K562 (cell line): ENCODE measurements at regions not wholly inside any gene's neighbourhood (a gene's known extent, or its start where the extent isn't known, plus 50 kb on each side); places are given as distances from the start of the nearest gene placed in this dataset.

Experiments
- ATAC-seq: fragments of 200-7000 bp; cut with Tn5 transposase; 3 replicates; pipeline ENCODE4 v1.9.1; 2020; ENCODE audit warnings: moderate library complexity
- BruUV-seq: library from RNA; stranded (reverse); fragments of 400-500 nt; replicated peaks from 2 replicates; lab custom pipeline; 2021; lab: Mats Ljungman, UMichigan
- CTCF ChIA-PET: fragments of 300-600 bp; formaldehyde crosslinking; extraction: SDS; loops from one replicate; lab custom pipeline; 2021; ENCODE audit warnings: low intra/inter-chr PET ratio; lab: Yijun Ruan, JAX
- POLR2A ChIA-PET: fragments of 300-600, 350-650 bp; sonication (Branson Sonifier 250); formaldehyde crosslinking; extraction: SDS; loops from one replicate; lab custom pipeline; 2021; ENCODE audit warnings: antibody characterized with exemption, inconsistent platforms; lab: Yijun Ruan, JAX
- DNase-seq, 4 experiments: peaks; one replicate each; pipeline versions ENCODE4 v3.0.0 to v3.0.0-alpha.2; 2011 to 2018; ENCODE audit warnings: low spot score in 3 of 4, mixed read lengths in 3 of 4; ENCODE audit errors: extremely low read depth in 1 of 4
- FAIRE-seq: peaks from 2 replicates; lab custom pipeline; 2011; peaks lifted over from hg19 to GRCh38; lab: Jason Lieb, UNC
- H2AFZ ChIP-seq: 2 replicates; pipeline ENCODE4 v1.6.0; 2011; ENCODE audit warnings: low read depth, low read length, control low read depth, inconsistent platforms
- H3K27ac ChIP-seq: fragments of 200-600 bp; 3 replicates; pipeline ENCODE4 v1.8.0; 2011; ENCODE audit warnings: low read depth, mild to moderate bottlenecking, control low read depth, inconsistent platforms, low read length, moderate library complexity, mixed read lengths; ENCODE audit errors: extremely low read depth
- H3K27me3 ChIP-seq, 2 experiments: fragments of 300-600 bp in 1 of 2; 2 replicates in 1 of 2; 3 replicates in 1 of 2; pipeline versions ENCODE4 v1.6.0 to v1.8.0; 2011; ENCODE audit warnings: inconsistent platforms in 2 of 2, low read length in 2 of 2, mild to moderate bottlenecking in 1 of 2, mixed read lengths in 1 of 2, moderate library complexity in 1 of 2; ENCODE audit not compliant: control insufficient read depth in 2 of 2, insufficient read depth in 2 of 2
- H3K36me3 ChIP-seq: fragments of 300-600 bp; 3 replicates; pipeline ENCODE4 v1.8.0; 2011; ENCODE audit warnings: mild to moderate bottlenecking, low read length, inconsistent platforms; ENCODE audit not compliant: control insufficient read depth, insufficient read depth
- H3K4me1 ChIP-seq, 2 experiments: fragments of 200-600 bp in 1 of 2; replicated peaks in 1 of 2; 2 replicates in 1 of 2; 3 replicates in 1 of 2; pipeline versions ENCODE4 v1.5.1 to v1.8.0; 2011; ENCODE audit warnings: inconsistent platforms in 2 of 2, low read length in 2 of 2, mild to moderate bottlenecking in 1 of 2, mixed read lengths in 1 of 2, moderate library complexity in 1 of 2; ENCODE audit not compliant: control insufficient read depth in 2 of 2, insufficient read depth in 2 of 2
- H3K4me2 ChIP-seq: 2 replicates; pipeline ENCODE4 v1.6.1; 2011; ENCODE audit warnings: low read length, control low read depth, inconsistent platforms, mixed read lengths; ENCODE audit not compliant: insufficient read depth
- H3K4me3 ChIP-seq: fragments of 200-600 bp; sonication (generic), shearing (Covaris generic); 2 replicates; pipeline ENCODE4 v1.5.1; 2016; ENCODE audit warnings: control low read depth, inconsistent platforms
- H3K79me2 ChIP-seq: fragments of 200-600 bp; 3 replicates; pipeline ENCODE4 v1.8.0; 2011; ENCODE audit warnings: low read length, inconsistent platforms; ENCODE audit not compliant: control insufficient read depth, insufficient read depth
- H3K9ac ChIP-seq, 2 experiments: 2 replicates each; pipeline versions ENCODE4 v1.6.0 to v1.6.1; 2011; ENCODE audit warnings: low read depth in 2 of 2, low read length in 2 of 2, control low read depth in 1 of 2, inconsistent platforms in 1 of 2, mild to moderate bottlenecking in 1 of 2, mixed read lengths in 1 of 2; ENCODE audit not compliant: insufficient read depth in 1 of 2
- H3K9me1 ChIP-seq: one replicate; pipeline ENCODE4 v1.6.0; 2011; ENCODE audit warnings: inconsistent platforms, mild to moderate bottlenecking, low read length, moderate library complexity; ENCODE audit not compliant: control insufficient read depth, insufficient read depth
- H3K9me3 ChIP-seq: replicated peaks from 2 replicates; pipeline ENCODE4 v1.5.1; 2011; ENCODE audit warnings: low read depth, low read length, inconsistent platforms; ENCODE audit not compliant: control insufficient read depth, insufficient read depth
- H4K20me1 ChIP-seq: replicated peaks from 2 replicates; pipeline ENCODE4 v1.6.1; 2011; ENCODE audit warnings: low read length, inconsistent platforms, mixed read lengths; ENCODE audit not compliant: control insufficient read depth, insufficient read depth
- ARNT ChIP-seq, 2 experiments: fragments of 450-650 bp; IDR thresholded peaks; 2 replicates each; pipeline ENCODE4 v1.6.1; 2016; ENCODE audit warnings: mild to moderate bottlenecking in 1 of 2
- CBX1 ChIP-seq: sonication (generic); IDR thresholded peaks from 2 replicates; pipeline ENCODE4 v1.6.1; 2016; ENCODE audit warnings: antibody characterized with exemption, low read depth, mild to moderate bottlenecking
- CREB1 ChIP-seq, 2 experiments: sonication (generic) in 1 of 2; formaldehyde crosslinking in 1 of 2; IDR thresholded peaks; 2 replicates each; pipeline versions ENCODE4 v1.6.1 to v1.8.0; 2012 to 2022; ENCODE audit warnings: inconsistent platforms in 1 of 2, mild to moderate bottlenecking in 1 of 2, missing genetic modification reagents in 1 of 2, moderate library complexity in 1 of 2
- CSDE1 ChIP-seq, 2 experiments: fragments of 450-650 bp; IDR thresholded peaks; 2 replicates each; pipeline ENCODE4 v1.6.1; 2016; ENCODE audit warnings: mild to moderate bottlenecking in 1 of 2
- FIP1L1 ChIP-seq: fragments of 200-400 bp; formaldehyde crosslinking; IDR thresholded peaks from 2 replicates; pipeline ENCODE4 v1.6.1; 2018; ENCODE audit warnings: mild to moderate bottlenecking, low read depth, low read length; ENCODE audit not compliant: poor library complexity, severe bottlenecking
- HDAC2 ChIP-seq: fragments of 450-650 bp; IDR thresholded peaks from 2 replicates; pipeline ENCODE4 v1.6.1; 2016; ENCODE audit warnings: mild to moderate bottlenecking
- PCBP2 ChIP-seq: fragments of 200-400 bp; formaldehyde crosslinking; IDR thresholded peaks from 2 replicates; pipeline ENCODE4 v1.6.1; 2018; ENCODE audit warnings: low read length, low read depth, mild to moderate bottlenecking, moderate library complexity; ENCODE audit not compliant: poor library complexity, severe bottlenecking
- PHTF2 ChIP-seq: fragments of 250-450 bp; sonication (Bioruptor Pico); IDR thresholded peaks from 2 replicates; pipeline ENCODE4 v1.5.0; 2021; ENCODE audit warnings: mild to moderate bottlenecking
- SMARCA4 ChIP-seq: fragments of 450-650 bp; IDR thresholded peaks from 2 replicates; pipeline ENCODE4 v1.6.1; 2016
- TOE1 ChIP-seq, 2 experiments: fragments of 450-650 bp in 1 of 2; sonication (generic) in 1 of 2; formaldehyde crosslinking in 1 of 2; IDR thresholded peaks; 2 replicates each; pipeline versions ENCODE4 v1.7.1 to v1.8.0; 2016 to 2022; ENCODE audit warnings: borderline replicate concordance in 2 of 2, mild to moderate bottlenecking in 2 of 2, antibody characterized with exemption in 1 of 2, inconsistent platforms in 1 of 2, low read depth in 1 of 2, missing genetic modification reagents in 1 of 2, moderate library complexity in 1 of 2
- XRCC3 ChIP-seq: fragments of 450-650 bp; IDR thresholded peaks from 2 replicates; pipeline ENCODE4 v1.6.1; 2017; ENCODE audit warnings: mild to moderate bottlenecking, moderate library complexity
- ZNF143 ChIP-seq: sonication (generic); formaldehyde crosslinking; IDR thresholded peaks from 2 replicates; pipeline ENCODE4 v1.9.0; 2022; ENCODE audit warnings: mild to moderate bottlenecking, missing genetic modification reagents
- ZNF175 ChIP-seq: fragments of 200-800 bp; sonication (Bioruptor generic); IDR thresholded peaks from 2 replicates; pipeline ENCODE4 v1.6.1; 2016; ENCODE audit warnings: low read depth, mild to moderate bottlenecking, missing genetic modification characterization, missing compliant biosample characterization
- ZNF75A ChIP-seq: fragments of 450-650 bp; formaldehyde crosslinking; IDR thresholded peaks from 2 replicates; pipeline ENCODE4 v1.4.0; 2020; ENCODE audit warnings: mild to moderate bottlenecking
- WGBS: fragments of 100-300 bp; shearing (Covaris generic); methylation state at CpG from one replicate; pipeline ENCODE4 v1.1.6; 2016; ENCODE audit warnings: low coverage, mixed read lengths; ENCODE audit not compliant: insufficient coverage; ENCODE audit errors: missing lambda C conversion rate; 5-methylcytosine and 5-hydroxymethylcytosine counted together
- in situ Hi-C: fragments of 300-500 bp; cut with MboI; formaldehyde crosslinking; loops from 4 replicates; pipeline ENCODE4 v1.15.0; 2018; ENCODE audit warnings: inconsistent platforms, mixed read lengths
- intact Hi-C: fragments of 100-400 bp; cut with micrococcal nuclease; formaldehyde crosslinking; loops from 2 replicates; pipeline ENCODE4 v1.14.2; 2022
- TF ChIP-seq, protein P1 (sequence below): fragments of 450-650 bp; IDR thresholded peaks from 2 replicates; pipeline ENCODE4 v1.6.1; 2016; ENCODE audit warnings: borderline replicate concordance

DNA sequence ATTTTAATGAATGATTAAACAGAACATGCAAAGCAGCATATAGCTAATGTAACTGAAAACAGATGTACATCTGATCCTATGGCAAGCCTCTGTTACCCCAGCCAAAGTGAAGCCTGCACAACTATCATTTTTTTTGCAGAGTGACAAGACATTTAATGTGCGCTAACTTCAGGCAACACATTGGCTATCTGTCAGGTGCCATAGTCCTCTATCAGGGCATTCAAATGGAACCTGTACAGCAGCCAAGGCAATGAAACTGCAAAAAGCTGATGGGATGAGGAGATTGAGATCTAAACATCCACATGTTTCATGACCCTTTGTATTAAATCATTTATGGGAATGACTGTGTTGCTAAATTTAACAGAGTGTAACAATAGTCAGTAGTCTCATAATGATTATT is 1088.5 kb upstream of the TMEM132C start (continued):
- TF ChIP-seq, protein P1, sequence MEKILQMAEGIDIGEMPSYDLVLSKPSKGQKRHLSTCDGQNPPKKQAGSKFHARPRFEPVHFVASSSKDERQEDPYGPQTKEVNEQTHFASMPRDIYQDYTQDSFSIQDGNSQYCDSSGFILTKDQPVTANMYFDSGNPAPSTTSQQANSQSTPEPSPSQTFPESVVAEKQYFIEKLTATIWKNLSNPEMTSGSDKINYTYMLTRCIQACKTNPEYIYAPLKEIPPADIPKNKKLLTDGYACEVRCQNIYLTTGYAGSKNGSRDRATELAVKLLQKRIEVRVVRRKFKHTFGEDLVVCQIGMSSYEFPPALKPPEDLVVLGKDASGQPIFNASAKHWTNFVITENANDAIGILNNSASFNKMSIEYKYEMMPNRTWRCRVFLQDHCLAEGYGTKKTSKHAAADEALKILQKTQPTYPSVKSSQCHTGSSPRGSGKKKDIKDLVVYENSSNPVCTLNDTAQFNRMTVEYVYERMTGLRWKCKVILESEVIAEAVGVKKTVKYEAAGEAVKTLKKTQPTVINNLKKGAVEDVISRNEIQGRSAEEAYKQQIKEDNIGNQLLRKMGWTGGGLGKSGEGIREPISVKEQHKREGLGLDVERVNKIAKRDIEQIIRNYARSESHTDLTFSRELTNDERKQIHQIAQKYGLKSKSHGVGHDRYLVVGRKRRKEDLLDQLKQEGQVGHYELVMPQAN = no peak
- TF ChIP-seq ZNF75A (CRISPR knock-in tag) (no peak), ZNF143 (CRISPR knock-in tag) (no peak)

DNA sequence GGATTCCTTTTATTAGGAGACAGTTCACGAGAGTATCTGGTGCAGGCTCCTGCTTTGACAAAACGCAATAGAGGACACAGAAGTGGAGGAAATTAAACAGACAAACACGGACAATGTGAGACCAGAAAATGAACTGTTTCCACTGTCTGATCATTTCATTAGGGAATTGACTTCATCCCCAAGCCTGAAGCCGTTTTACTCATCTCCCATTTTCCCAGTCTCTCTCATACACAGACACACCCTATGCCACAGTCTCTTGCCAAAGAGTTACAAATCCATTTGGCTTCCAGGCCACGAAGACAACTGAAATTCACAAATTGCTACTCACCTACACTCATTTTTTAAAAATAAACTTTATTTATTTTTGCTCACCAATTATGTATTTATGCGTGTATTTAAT is 1087.8 kb upstream of the TMEM132C start:
- no peak overlapping the region for H2AFZ ChIP-seq
- H3K9me1 ChIP-seq = no peaks in the 10 kb centered on the region
- no peaks in the 10 kb centered on the region for H3K27me3 ChIP-seq
- H3K4me3 ChIP-seq = no peak overlapping the region
- H3K4me2 ChIP-seq = no peak overlapping the region
- no peaks in the 10 kb centered on the region for H3K4me1 ChIP-seq
- H3K36me3 ChIP-seq = no peaks in the 10 kb centered on the region
- H3K79me2 ChIP-seq = no peaks in the 10 kb centered on the region
- TF ChIP-seq CBX1 (no peak), CREB1 (IDR thresholded peaks at IDR 0.05) (no peak), CREB1 (CRISPR knock-in tag; IDR thresholded peaks at IDR 0.05) (no peak), SMARCA4 (no peak), PHTF2 (CRISPR knock-in tag) (no peak), ARNT (IDR thresholded peaks at IDR 0.05) (no peak), FIP1L1 (no peak), TOE1 (IDR thresholded peaks at IDR 0.05; ENCODE audit: borderline replicate concordance) (no peak), TOE1 (CRISPR knock-in tag; IDR thresholded peaks at IDR 0.05; ENCODE audit: borderline replicate concordance, low read depth) (no peak), ZNF175 (CRISPR knock-in tag) (no peak), XRCC3 (no peak), CSDE1 (IDR thresholded peaks at IDR 0.05) (no peak), HDAC2 (no peak), PCBP2 (no peak)
- TF ChIP-seq, all 486 proteins: peak for 0
- in situ Hi-C loops = no loop called here
- Histone ChIP-seq H3K27ac (no peak overlapping the region), H4K20me1 (no peaks in the 10 kb centered on the region), H3K9ac (no peak overlapping the region), H3K9me3 (peaks cover 11% of the 10 kb centered on the region)
- ChIA-PET POLR2A (interaction anchor here (0.6 kb wide), 1 partner anchor 31 kb away, joined by 3 read pairs; no protein-coding TSS in a partner anchor), CTCF (no interaction called here)
- BruUV-seq = no TSS peak
- 34% methylated on average over 6 of the region's 6 CpGs for WGBS
- FAIRE-seq = no peak
- intact Hi-C loops = no loop called here
- DNase-seq = no peak
- ATAC-seq = no peak
